HG03521 (cell line): ENCODE measurements at regions not wholly inside any gene's neighbourhood (a gene's known extent, or its start where the extent isn't known, plus 50 kb on each side); places are given as distances from the start of the nearest gene placed in this dataset.

Source experiments
- ATAC-seq: cut with Tn5 transposase; IDR thresholded peaks from one replicate; pipeline ENCODE4 v1.9.1; 2021; ENCODE audit warnings: mild to moderate bottlenecking, moderate library complexity; ENCODE audit not compliant: unreplicated experiment

DNA sequence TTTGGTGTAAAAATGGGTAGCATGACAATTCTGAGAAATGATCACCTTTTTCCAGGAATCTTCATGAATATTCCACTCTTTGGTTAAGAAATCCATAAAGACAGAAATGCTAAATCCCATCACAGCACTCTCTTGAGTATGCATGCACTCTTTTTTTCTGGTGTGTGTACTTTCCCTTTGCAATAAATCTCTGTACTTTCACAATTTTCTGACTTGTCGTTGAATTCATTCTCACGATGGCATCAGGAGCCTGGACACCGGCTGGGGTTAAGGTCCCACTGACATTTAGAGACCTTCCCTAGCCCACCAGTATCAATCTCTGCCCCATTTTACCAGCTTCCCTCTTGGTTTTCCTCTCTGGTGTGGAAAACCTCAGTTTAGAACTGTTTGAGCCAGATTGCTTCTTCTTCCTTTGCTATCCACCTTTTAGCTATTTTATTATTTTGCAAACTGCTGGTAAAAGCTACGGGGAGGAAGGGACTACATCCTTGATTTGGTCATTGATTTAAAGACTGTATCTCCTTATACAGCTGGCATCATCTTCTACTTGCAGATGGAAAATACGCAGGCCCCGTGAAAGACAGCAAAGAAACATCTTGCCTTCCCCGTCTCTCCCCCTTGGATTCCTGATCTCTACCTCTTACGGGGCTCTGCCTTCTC lies 59.9 kb upstream of the ZFR start:
- no peak for ATAC-seq

- ATAC-seq: no peak
Observed at GRCh38 chr5:32503261-32503660, 58.7 kb upstream of the ZFR start.

DNA sequence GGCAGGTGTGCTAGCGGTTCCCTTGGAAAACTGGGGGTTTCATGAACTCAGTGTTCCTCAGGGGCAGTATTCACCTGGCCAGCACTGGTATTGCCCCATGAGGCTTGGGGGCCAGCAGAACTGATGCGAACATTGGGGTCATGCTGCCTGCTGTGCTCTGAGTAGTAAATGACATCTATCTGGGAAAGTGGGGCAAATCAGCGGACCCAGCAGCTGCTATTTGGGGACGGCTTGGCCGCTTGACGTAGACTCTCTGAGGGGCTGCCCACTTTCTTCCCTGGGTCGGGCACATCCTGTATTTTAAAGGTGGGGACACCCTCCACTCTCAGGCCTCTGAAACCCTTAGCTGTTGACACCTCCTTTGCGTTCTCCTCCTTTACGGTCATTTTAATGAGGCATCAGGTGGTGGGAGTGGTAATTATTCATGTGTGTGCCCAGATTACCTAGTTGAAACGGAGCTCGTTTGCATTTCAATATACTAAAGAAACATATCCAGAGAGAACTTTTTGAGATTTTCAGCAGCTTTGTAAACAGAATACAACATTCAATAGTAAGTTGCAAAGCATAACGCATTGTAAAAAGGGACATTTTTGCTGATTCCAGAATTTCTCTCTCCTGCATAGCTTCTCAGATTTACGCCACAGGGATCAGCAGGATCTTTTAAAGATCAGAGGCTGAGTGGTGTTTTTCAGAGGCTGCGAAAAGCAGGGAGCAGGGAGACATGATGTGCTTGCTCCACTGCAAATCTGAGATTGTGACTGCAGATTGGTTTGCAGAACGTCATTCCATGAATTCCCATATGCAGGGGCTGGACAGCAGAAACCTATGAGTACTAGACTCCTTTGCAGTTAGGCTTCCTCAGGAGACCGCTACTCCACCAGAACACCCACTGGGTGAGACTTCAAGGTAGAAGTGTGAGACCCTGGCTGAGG lies 56.8 kb upstream of the ZFR start:
- ATAC-seq: no peak

DNA sequence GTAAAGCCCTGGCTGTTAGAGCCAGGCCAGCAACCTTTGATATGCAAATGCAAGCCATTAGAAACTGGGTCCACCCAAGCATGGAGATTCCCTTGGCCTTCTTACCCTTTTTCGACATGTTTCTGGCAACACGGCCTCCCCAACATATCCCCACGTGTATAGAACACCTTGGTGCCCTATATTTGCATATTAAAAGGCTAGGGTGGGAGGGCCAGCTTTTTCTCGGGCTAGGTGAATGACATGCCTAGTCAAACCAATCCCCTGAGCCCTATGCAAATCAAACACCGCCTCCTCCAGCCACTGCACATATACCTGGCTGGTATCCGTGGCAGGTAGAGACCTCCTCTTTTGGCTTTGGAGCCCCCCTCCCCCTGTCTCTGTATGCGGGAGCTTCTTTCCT lies 55.6 kb upstream of the ZFR start:
- no peak for ATAC-seq

DNA sequence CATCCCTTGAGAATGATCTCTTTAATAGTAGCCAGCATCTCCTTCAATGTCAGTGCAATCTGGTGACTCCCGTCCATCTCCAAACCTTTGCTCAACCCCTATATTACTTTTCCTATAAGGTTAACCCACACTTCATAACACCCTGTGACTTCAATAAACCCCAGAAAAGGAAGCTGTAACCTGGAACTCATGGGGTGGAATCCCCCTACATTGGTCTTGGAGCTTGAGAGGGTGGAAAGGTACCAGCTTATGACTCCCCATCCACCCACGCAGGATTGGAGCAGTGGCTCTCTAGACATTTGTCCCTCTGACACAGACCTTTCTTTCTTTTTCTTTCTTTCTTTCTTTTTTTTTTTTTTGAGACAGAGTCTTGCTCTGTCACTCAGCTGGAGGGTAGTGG lies 54.7 kb upstream of the ZFR start:
- ATAC-seq: no peak

- no peak for ATAC-seq
Observed at GRCh38 chr5:32498484-32498883, 53.9 kb upstream of the ZFR start.

GRCh38 chr5:32496104-32496503 lies 51.6 kb upstream of the ZFR start:
- no peak for ATAC-seq

DNA sequence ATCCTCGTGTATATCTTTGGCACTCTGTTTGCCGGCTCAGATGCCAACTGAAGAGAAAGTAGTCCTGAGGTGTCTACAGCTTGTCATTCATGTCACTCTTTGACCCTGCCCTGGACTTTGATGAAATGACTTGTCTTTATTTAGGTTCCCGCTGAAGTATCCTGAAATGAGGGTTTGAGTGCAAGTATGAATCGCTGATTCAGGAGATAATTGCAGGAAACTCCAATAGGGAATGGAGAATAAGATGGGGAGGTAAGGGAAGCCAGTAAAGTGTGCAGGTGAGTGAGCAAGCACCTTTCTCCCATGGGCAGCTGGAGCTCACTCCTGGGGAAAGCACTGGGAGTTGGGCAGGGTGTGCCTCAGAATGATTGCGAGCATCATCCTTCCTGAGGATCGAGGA lies 50.3 kb upstream of the ZFR start:
- ATAC-seq: no peak
